ENCODE measurements at regions not wholly inside any gene's neighbourhood (a gene's known extent, or its start where the extent isn't known, plus 50 kb on each side); places are given as distances from the start of the nearest gene placed in this dataset.

GRCh38 chr12:73330584-73331351 is 1058.6 kb downstream of the TRHDE start:
- Histone ChIP-seq H3K9ac (replicated peaks in 1 of 4; ENCODE audit: extremely low read depth in 1 of 4, low read depth in 3 of 4, low read length in 3 of 4) (no peak overlapping the region), H2BK12ac (ENCODE audit: low read depth, low read length) (no peak overlapping the region), H3K4ac (replicated peaks; ENCODE audit: insufficient read length, low read depth, low read length) (no peak overlapping the region), H2BK120ac (replicated peaks; ENCODE audit: low read depth, low read length) (no peak overlapping the region), H4K20me1 (replicated peaks in 1 of 2; ENCODE audit: control insufficient read depth in 1 of 2, insufficient read depth in 2 of 2, low read length in 2 of 2) (no peaks in the 10 kb centered on the region), H3K27ac (ENCODE audit: low read depth, low read length) (no peak overlapping the region), H2AFZ (ENCODE audit: low read length) (no peak overlapping the region), H3K79me2 (ENCODE audit: control insufficient read depth in 1 of 2, insufficient read depth in 2 of 2, low read length in 2 of 2) (no peaks in the 10 kb centered on the region), H3K4me3 (ENCODE audit: extremely low read depth in 1 of 4, insufficient read depth in 2 of 4, low read depth in 3 of 4, low read length in 4 of 4) (no peak overlapping the region), H3K23me2 (ENCODE audit: low read depth, low read length) (no peaks in the 10 kb centered on the region; the same call in 1 of the 2 replicates), H3K4me2 (ENCODE audit: insufficient read depth in 1 of 2, low read depth in 2 of 2, low read length in 2 of 2) (no peak overlapping the region), H3K9me3 (ENCODE audit: insufficient read depth in 2 of 2, low read depth in 1 of 2, low read length in 1 of 2) (no peaks in the 10 kb centered on the region), H3K18ac (ENCODE audit: extremely low read depth, low read length) (no peak overlapping the region), H3K36me3 (ENCODE audit: control insufficient read depth in 2 of 4, insufficient read depth in 4 of 4, low read length in 3 of 4) (no peaks in the 10 kb centered on the region), H4K8ac (ENCODE audit: extremely low read depth, insufficient read depth, low read length) (no peak overlapping the region), H2BK15ac (ENCODE audit: low read length) (no peak overlapping the region), H2BK20ac (ENCODE audit: low read length) (no peak overlapping the region), H4K91ac (replicated peaks; ENCODE audit: insufficient read length, low read length) (no peak overlapping the region), H3K4me1 (replicated peaks in 1 of 4; ENCODE audit: control insufficient read depth in 3 of 4, insufficient read depth in 4 of 4, low read length in 3 of 4) (no peaks in the 10 kb centered on the region), H3K56ac (replicated peaks; ENCODE audit: insufficient read length, low read depth, low read length) (no peak overlapping the region), H2BK5ac (ENCODE audit: low read depth, low read length) (no peak overlapping the region), H2AK5ac (ENCODE audit: low read depth, low read length) (no peak overlapping the region), H4K5ac (ENCODE audit: insufficient read length, low read depth, low read length) (no peak overlapping the region), H3K27me3 (replicated peaks in 1 of 4; ENCODE audit: control insufficient read depth in 3 of 4, extremely low read depth in 1 of 4, insufficient read depth in 3 of 4, low read length in 3 of 4) (no peaks in the 10 kb centered on the region), H3K23ac (ENCODE audit: insufficient read length) (no peak overlapping the region), H3K14ac (ENCODE audit: insufficient read length) (no peak overlapping the region), H3K79me1 (ENCODE audit: low read depth, low read length) (no peaks in the 10 kb centered on the region)
- peak; percentile 50; the same call in 1 of the 2 replicates for TF ChIP-seq MAFK (IDR thresholded peaks at IDR 0.05; ENCODE audit: low read depth, low read length)
- no peak for TF ChIP-seq KDM4A (IDR thresholded peaks at IDR 0.05; ENCODE audit: low read depth, low read length, severe bottlenecking)
- TF ChIP-seq SP1 (IDR thresholded peaks at IDR 0.05; ENCODE audit: low read depth, low read length) = no peak
- no peak for TF ChIP-seq GABPA (IDR thresholded peaks at IDR 0.05; ENCODE audit: borderline replicate concordance, insufficient read depth, low read length)
- DNase-seq (ENCODE audit: low read depth in 1 of 2, low spot score in 2 of 2) (no peak), FAIRE-seq (no peak)
- CTCF ChIA-PET (ENCODE audit: partially characterized antibody) = no interaction called here
- POLR2A ChIA-PET (ENCODE audit: partially characterized antibody) = no interaction called here
- WGBS, 2 experiments (ENCODE audit: extremely low coverage in 1 of 2, insufficient coverage in 1 of 2, insufficient read length in 1 of 2, insufficient replicate concordance in 2 of 2, low coverage in 1 of 2, low lambda C conversion rate in 2 of 2, missing lambda C conversion rate in 1 of 2) = 93% methylated on average over 2 of the region's 2 CpGs; no CpG with 5 or more reads in 1 of the 2 experiments

All from H1 (cell line).